HG02798 (cell line): ENCODE measurements at regions not wholly inside any gene's neighbourhood (a gene's known extent, or its start where the extent isn't known, plus 50 kb on each side); places are given as distances from the start of the nearest gene placed in this dataset.

ENCODE experiments used
- ATAC-seq: cut with Tn5 transposase; IDR thresholded peaks from one replicate; pipeline ENCODE4 v1.9.1; 2021; ENCODE audit warnings: mild to moderate bottlenecking; ENCODE audit not compliant: unreplicated experiment, poor library complexity

- no peak for ATAC-seq
Observed at GRCh38 chr4:14771094-14771493, 231.2 kb upstream of the CPEB2 start.

- ATAC-seq = no peak
Observed at GRCh38 chr4:14771504-14772175, 230.6 kb upstream of the CPEB2 start.

DNA sequence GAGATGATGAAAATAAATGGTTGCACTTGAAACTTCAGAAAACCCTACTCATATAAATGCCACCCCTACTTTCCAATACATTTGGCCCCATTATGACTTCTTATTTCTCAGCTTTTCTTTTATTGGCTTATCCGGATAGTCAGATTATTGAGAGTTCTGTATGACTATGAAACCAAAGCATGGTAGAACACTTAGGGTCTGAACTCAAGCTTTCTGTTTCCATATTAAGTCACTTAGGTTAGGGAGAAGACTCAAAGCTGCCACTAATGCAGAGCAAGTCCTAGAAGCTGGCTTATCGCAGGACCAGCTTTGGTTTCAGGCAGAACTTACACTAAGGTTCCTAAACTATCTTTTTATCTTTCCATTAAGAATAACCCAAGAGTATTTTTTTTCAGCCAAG lies 229.9 kb upstream of the CPEB2 start:
- peak; percentile 66 for ATAC-seq

DNA sequence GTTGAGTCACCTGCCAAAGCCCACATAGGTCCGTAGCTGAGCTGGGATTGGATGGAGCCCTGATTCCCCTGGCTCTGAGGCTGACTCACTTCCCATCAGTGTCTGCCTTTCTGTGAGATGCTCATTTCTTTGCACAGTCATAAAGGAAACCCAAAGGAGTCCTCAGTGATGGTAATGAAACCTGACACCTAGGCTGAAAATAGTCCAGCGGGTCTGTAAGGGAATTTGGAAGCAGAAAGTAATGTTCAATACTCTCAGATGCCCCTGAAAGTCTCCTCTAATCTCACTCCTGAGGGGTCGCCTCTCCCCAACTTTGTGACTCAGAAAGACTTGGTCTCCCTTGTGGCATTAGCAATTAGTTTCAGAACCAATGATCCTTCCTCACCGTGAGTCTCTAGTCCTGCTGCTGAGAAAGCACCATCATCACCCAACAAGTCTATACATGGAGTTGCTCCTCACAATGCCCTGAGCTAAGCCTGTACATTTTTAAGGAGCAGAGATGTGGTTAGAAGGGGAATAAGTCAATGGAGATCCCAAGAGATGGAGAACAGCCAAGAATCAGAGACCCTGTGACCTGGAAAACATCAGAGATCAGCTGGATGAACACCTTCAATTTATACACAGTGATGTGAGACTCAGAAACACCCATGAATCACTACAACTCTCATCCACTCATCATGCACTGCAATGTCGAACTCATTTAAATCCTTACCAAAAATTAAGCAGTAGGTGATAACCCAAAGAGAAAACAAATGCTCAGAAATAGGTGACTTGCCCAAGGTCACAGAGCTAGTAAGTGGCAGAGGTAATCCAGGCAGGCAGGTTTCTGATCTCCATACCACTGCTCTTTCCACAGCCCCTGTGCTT lies 219.0 kb upstream of the CPEB2 start:
- peak; percentile 95 for ATAC-seq

- ATAC-seq = no peak
Observed at GRCh38 chr4:14787221-14787620, 215.1 kb upstream of the CPEB2 start.

GRCh38 chr4:14787894-14788293 lies 214.4 kb upstream of the CPEB2 start:
- ATAC-seq = no peak

DNA sequence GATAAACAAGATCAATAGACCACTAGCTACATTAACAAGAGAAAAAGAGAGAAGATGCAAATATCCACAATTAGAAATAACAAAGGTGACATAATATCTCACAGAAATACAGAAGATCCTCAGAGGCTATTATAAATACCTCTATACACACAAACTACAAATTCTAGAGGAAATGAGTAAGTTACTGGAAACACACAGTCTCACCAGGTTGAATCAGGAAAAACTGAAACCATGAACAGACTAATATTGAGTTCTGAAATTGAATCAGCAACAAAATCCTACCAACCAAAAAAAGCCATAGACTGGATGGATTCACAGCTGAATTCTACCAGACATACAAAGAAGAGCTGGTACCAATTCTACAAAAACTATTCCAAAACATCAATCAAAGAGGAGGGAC lies 211.8 kb upstream of the CPEB2 start:
- ATAC-seq = no peak

DNA sequence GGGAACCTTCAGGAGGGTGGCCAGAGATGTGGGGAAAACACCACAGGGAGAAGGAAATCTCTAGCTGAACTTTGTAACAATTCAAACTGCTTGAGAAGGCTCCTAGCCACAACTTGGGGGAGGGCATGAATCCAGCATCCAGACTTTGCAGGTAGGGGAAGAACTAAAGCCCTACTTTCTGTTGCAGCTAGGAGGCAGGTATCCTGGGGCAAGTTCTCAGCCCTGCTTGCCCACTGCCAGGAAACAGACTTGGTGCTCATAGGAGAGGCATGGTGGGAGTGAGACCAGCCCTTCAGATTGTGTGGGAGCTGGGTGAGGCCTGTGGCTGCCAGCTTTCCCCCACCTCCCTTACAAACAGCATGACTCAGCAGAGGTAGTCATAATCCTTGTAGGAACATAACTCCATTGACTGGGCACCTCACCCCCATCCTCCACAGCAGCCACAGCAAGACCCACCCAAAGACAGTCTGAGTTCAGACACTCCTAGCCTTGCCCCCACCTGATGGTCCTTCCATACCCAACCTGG lies 209.5 kb upstream of the CPEB2 start:
- ATAC-seq = no peak

GRCh38 chr4:14800977-14801376 lies 201.3 kb upstream of the CPEB2 start:
- peak; percentile 54 for ATAC-seq

DNA sequence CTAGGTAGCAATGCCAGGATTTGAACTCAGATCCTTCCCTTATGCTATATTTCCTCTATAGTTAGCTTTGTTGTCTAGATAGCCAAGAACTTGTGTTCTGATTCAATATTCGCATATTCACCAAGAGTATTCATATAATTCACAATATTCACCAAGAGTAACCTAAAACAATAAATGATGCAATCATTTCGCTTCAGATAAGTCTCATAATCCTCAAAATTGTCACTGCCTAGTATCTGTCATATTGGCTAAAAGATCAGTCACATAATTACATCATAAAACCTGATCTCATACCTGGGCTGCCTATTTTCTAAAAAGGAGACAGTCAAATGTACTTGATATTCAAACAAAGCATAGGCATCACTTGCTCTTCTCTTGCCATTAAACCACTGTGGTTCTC lies 199.7 kb upstream of the CPEB2 start:
- ATAC-seq = no peak

- ATAC-seq = no peak
Observed at GRCh38 chr4:14807856-14808255, 194.4 kb upstream of the CPEB2 start.

DNA sequence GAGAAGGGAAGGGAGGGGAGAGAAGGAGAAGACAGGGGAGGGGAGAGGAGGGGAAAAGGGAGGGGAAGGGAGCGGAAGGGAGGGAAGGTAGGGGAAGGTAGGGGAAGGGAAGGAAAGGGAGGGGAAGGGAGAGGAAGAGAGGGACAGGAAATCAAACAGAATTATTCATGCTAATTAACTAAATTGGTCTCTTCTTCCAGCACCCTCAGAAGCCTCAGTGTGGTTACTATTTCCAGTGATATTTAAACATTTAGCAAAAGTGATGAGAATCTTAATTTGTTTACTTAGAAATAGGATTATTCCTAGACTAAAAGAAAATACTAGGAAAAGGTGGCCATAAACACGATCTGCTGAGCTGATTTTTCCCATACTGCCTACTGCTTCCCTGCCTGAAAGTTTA lies 193.1 kb upstream of the CPEB2 start:
- no peak for ATAC-seq

DNA sequence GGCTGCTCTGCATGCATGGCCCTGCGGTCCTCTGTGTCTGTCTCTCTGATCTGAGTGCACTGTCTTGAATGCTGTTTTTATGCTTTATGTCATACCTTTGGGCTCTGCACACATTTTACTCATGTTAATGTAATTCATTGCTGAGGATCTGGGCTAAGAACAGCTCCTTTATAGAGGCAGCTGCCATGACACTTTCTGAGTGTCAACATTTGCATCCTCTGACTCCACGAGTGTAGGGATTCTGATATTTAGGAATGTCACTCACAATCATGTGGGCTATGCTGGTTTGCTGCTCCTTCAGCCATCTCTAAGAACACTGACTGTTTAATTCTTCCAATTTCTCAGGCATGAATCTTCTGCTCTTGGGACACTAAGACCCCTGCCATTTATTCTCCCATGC lies 192.2 kb upstream of the CPEB2 start:
- no peak for ATAC-seq

GRCh38 chr4:14810568-14810967 lies 191.7 kb upstream of the CPEB2 start:
- no peak for ATAC-seq

- ATAC-seq = no peak
Observed at GRCh38 chr4:14812101-14812500, 190.2 kb upstream of the CPEB2 start.

- no peak for ATAC-seq
Observed at GRCh38 chr4:14816623-14817261, 185.5 kb upstream of the CPEB2 start.

- ATAC-seq = no peak
Observed at GRCh38 chr4:14824189-14824588, 178.1 kb upstream of the CPEB2 start.

DNA sequence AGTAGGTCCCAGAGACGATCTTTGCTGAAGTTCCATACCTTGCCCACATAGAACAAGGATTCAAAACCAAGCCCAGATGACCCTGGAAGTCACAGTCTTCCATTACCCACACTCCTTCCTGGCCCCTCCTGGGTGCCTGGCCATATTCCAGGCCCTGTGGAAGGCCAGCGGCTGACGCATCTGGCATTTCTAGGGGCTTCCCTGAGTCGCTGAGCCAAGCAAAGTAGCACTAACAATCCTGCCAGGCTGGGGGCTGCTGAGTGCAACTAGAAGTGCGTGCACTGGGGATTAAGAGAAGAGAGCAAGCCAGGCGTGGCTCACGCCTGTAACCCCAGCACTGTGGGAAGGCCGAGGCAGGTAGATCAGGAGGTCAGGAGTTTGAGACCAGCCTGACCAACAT lies 175.2 kb upstream of the CPEB2 start:
- ATAC-seq = no peak

DNA sequence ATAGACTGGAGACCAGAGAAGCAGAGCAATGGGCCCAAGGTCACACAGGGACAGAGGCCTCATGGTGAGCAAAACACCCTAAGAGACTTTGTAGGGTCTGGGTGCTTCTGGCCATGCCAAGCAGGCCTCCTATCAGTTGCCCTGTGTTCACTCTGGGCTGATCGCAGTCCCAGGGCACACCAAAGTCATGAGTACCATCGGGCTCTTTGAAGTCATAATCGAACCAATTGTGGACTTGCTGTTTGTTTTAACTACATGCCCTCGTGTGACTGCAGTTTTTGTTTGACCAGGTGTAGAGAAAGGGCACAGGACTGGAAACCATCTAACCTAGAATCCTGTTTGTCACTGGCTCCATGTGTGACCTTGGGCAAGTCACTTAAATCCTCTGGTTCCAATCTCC lies 172.5 kb upstream of the CPEB2 start:
- ATAC-seq = no peak

DNA sequence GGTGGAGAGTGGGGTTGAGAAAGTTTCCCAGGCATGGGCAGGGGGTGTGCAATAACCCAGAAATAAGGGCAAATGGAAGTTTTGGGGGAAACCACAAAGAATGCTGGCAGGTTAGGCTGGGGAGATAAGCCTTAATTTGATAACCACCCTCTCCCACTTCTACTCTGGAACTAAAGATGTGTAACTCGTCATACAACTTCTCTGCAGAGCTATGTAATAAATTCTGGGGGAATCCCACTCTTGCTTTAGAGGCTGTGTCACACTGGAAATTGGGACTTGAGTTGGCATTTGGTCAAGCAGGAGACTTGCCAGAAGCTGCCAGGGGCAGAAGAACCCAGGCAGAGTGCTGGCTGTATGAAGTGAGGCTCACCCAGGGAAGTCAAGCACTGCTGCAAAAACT lies 170.9 kb upstream of the CPEB2 start:
- ATAC-seq = no peak

DNA sequence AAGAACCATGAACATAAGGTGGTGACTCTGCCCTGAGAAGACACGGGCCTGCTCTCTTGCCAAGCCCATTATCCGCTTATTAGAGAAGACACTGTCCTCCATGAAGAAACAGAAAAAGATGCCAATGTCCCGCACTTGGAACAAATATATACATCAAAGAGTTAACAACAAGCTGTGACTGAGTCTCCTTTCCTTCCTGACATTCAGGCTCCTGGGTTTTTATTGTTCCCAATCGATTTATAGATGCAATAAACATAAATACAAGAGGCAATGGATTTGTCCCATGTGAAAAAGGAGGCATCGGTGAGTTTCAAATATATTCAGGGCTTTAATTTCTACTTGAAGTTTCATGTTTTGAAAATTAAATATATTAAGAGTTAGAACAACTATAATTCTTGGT lies 169.2 kb upstream of the CPEB2 start:
- ATAC-seq = no peak
